ENCODE measurements at regions not wholly inside any gene's neighbourhood (a gene's known extent, or its start where the extent isn't known, plus 50 kb on each side); places are given as distances from the start of the nearest gene placed in this dataset.
"Not testable (repeated sequence)": the region's sequence is repeated elsewhere in the genome, so short reads cannot be mapped to it uniquely, and the experiment has no call there.

DNA sequence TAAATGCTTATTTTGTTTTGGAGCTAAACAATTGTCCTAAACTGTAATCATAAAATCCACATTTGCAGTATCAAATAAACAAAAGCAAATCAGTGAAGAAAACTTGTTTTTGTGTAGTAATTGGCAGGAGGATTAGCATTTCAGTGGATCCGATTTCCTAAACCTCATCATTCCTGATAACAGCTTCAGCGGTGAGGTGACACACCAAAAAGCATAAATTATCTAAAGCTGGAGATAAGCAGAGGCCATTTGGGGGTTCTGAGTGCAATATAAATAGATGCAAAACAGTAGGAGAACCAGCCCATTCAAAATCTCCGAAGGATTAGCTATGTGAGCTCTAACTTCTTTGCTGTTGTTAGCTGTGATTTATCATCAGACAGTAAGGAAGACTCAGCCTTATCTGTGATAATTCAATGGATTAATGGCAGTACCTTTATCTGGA lies 235.8 kb downstream of the EPHA7 start:
- H3K27me3 Mint-ChIP-seq: no peaks in the 10 kb centered on the region
- H3K4me1 Mint-ChIP-seq: no peaks in the 10 kb centered on the region
- ATAC-seq (no peak), DNase-seq (no peak)
- H3K4me3 Mint-ChIP-seq: no peak overlapping the region
- no peaks in the 10 kb centered on the region for H3K9me3 ChIP-seq (ENCODE audit: control insufficient read depth, low read length, poor library complexity, severe bottlenecking)
- H3K36me3 Mint-ChIP-seq (ENCODE audit: low read depth): no peaks in the 10 kb centered on the region
- H3K27ac Mint-ChIP-seq: no peak overlapping the region

- Mint-ChIP-seq H3K4me3 (no peak overlapping the region), H3K36me3 (ENCODE audit: low read depth) (no peaks in the 10 kb centered on the region), H3K4me1 (no peaks in the 10 kb centered on the region), H3K27me3 (no peaks in the 10 kb centered on the region), H3K27ac (no peak overlapping the region)
- ATAC-seq (no peak), DNase-seq (no peak)
- H3K9me3 ChIP-seq (ENCODE audit: control insufficient read depth, low read length, poor library complexity, severe bottlenecking): no peaks in the 10 kb centered on the region
Observed at GRCh38 chr6:93182938-93183479, 236.3 kb downstream of the EPHA7 start.

- no peaks in the 10 kb centered on the region for H3K4me1 Mint-ChIP-seq
- no peak overlapping the region for H3K27ac Mint-ChIP-seq
- no peak for DNase-seq
- no peaks in the 10 kb centered on the region for H3K27me3 Mint-ChIP-seq
- no peak overlapping the region for H3K4me3 Mint-ChIP-seq
- H3K9me3 ChIP-seq (ENCODE audit: control insufficient read depth, low read length, poor library complexity, severe bottlenecking): no peaks in the 10 kb centered on the region
- H3K36me3 Mint-ChIP-seq (ENCODE audit: low read depth): no peaks in the 10 kb centered on the region
- ATAC-seq: no peak
Observed at GRCh38 chr6:93177918-93178317, 241.4 kb downstream of the EPHA7 start.

GRCh38 chr6:93177438-93177837 lies 241.9 kb downstream of the EPHA7 start:
- H3K9me3 ChIP-seq (ENCODE audit: control insufficient read depth, low read length, poor library complexity, severe bottlenecking): no peaks in the 10 kb centered on the region
- no peaks in the 10 kb centered on the region for H3K36me3 Mint-ChIP-seq (ENCODE audit: low read depth)
- no peaks in the 10 kb centered on the region for H3K27me3 Mint-ChIP-seq
- no peak for DNase-seq
- H3K4me1 Mint-ChIP-seq: no peaks in the 10 kb centered on the region
- no peak overlapping the region for H3K4me3 Mint-ChIP-seq
- H3K27ac Mint-ChIP-seq: no peak overlapping the region
- no peak for ATAC-seq

- H3K36me3 Mint-ChIP-seq (ENCODE audit: low read depth): no peaks in the 10 kb centered on the region
- H3K4me3 Mint-ChIP-seq: no peak overlapping the region
- H3K27ac Mint-ChIP-seq: no peak overlapping the region
- ATAC-seq (no peak), DNase-seq (no peak)
- no peaks in the 10 kb centered on the region for H3K27me3 Mint-ChIP-seq
- H3K4me1 Mint-ChIP-seq: no peaks in the 10 kb centered on the region
- H3K9me3 ChIP-seq (ENCODE audit: control insufficient read depth, low read length, poor library complexity, severe bottlenecking): no peaks in the 10 kb centered on the region
Observed at GRCh38 chr6:93176070-93176469, 243.3 kb downstream of the EPHA7 start.

GRCh38 chr6:93173573-93173972 lies 245.8 kb downstream of the EPHA7 start:
- not testable (repeated sequence) for H3K9me3 ChIP-seq (ENCODE audit: control insufficient read depth, low read length, poor library complexity, severe bottlenecking); H3K27ac Mint-ChIP-seq; H3K27me3 Mint-ChIP-seq; DNase-seq; ATAC-seq; H3K4me1 Mint-ChIP-seq; H3K36me3 Mint-ChIP-seq (ENCODE audit: low read depth); H3K4me3 Mint-ChIP-seq

- Mint-ChIP-seq H3K36me3 (ENCODE audit: low read depth) (no peaks in the 10 kb centered on the region), H3K4me1 (no peaks in the 10 kb centered on the region), H3K27me3 (no peaks in the 10 kb centered on the region), H3K4me3 (no peak overlapping the region), H3K27ac (no peak overlapping the region)
- H3K9me3 ChIP-seq (ENCODE audit: control insufficient read depth, low read length, poor library complexity, severe bottlenecking): no peaks in the 10 kb centered on the region
- DNase-seq (no peak), ATAC-seq (no peak)
Observed at GRCh38 chr6:93165850-93166430, 253.4 kb downstream of the EPHA7 start.

DNA sequence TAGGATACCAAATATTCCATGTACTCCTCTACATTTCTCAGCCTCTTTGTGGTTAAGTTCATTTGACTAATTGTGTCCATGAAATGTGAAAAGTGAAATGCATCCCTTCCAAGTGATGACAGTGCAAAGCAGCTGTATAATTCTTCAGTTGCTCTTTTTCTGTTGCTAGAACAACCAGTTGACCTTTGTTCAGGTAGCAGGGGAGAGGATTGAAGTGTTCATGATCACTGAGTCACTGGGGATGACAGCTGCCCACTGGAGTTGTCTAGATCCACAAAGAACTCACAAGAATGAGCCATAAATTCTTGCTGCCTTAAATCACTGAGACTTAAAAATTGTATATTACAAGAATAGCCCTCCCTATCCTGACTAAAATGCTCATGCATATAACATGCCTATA lies 254.6 kb downstream of the EPHA7 start:
- Mint-ChIP-seq H3K27me3 (no peaks in the 10 kb centered on the region), H3K4me3 (no peak overlapping the region), H3K36me3 (ENCODE audit: low read depth) (no peaks in the 10 kb centered on the region), H3K4me1 (no peaks in the 10 kb centered on the region), H3K27ac (no peak overlapping the region)
- no peaks in the 10 kb centered on the region for H3K9me3 ChIP-seq (ENCODE audit: control insufficient read depth, low read length, poor library complexity, severe bottlenecking)
- ATAC-seq (no peak), DNase-seq (no peak)

- Mint-ChIP-seq H3K27ac (no peak overlapping the region), H3K36me3 (ENCODE audit: low read depth) (no peaks in the 10 kb centered on the region), H3K4me3 (no peak overlapping the region), H3K4me1 (no peaks in the 10 kb centered on the region), H3K27me3 (no peaks in the 10 kb centered on the region)
- DNase-seq: no peak
- no peak for ATAC-seq
- no peaks in the 10 kb centered on the region for H3K9me3 ChIP-seq (ENCODE audit: control insufficient read depth, low read length, poor library complexity, severe bottlenecking)
Observed at GRCh38 chr6:93163146-93163545, 256.2 kb downstream of the EPHA7 start.

DNA sequence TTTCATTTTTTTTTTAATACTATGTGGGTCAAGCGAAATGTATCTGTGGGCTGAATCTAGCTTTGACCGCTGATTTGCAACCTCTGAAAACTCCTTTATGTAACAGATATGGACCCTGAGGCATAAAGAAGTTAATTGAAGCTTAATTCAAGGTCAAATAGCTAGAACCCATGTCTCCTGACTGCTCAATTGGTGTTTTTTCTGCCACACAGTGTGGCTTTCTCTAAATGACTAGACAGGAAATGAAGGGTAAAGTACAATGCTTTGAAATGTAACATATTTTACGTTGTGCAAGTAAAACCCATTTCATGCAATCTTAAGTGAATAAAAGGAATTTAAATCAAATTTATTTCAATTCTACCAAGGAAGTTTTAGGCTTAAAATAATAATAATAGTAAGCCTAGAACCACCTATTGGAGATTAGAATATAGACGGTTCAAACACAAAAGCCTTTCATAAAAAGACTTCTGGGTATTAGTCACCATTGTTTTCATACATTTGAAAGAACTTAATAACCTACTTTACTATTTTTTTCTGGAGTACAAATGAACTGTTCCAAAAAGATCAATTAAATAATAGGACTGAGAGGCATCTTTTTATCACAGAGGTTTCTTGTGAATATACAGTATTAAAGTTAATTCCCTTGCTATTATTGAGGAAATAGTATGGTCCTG lies 279.8 kb downstream of the EPHA7 start:
- Mint-ChIP-seq H3K27ac (no peak overlapping the region), H3K4me1 (no peaks in the 10 kb centered on the region), H3K27me3 (no peaks in the 10 kb centered on the region), H3K4me3 (no peak overlapping the region), H3K36me3 (ENCODE audit: low read depth) (no peaks in the 10 kb centered on the region)
- no peaks in the 10 kb centered on the region for H3K9me3 ChIP-seq (ENCODE audit: control insufficient read depth, low read length, poor library complexity, severe bottlenecking)
- DNase-seq (no peak), ATAC-seq (no peak)

DNA sequence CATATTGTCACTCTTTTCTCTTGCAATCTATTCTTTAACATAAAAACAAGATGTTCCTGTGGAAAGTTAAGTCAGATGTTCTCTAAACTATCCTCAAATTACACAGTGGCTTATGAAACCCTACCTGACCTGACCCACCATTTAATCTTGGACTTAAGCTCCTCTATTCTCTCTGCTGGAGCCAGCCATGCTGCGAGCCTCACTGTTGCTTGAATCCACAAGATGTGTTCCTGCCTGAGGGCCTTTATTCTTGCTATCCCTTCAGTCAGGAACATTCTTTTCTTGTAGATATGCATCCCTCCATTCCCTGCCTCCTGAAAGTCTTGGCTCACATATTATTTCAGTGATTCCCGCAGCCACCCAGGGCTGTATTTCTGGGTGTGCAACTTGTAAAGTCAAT lies 283.2 kb downstream of the EPHA7 start:
- Mint-ChIP-seq H3K4me3 (no peak overlapping the region), H3K27me3 (no peaks in the 10 kb centered on the region), H3K4me1 (no peaks in the 10 kb centered on the region), H3K36me3 (ENCODE audit: low read depth) (no peaks in the 10 kb centered on the region), H3K27ac (no peak overlapping the region)
- DNase-seq: no peak
- ATAC-seq: no peak
- no peaks in the 10 kb centered on the region for H3K9me3 ChIP-seq (ENCODE audit: control insufficient read depth, low read length, poor library complexity, severe bottlenecking)

DNA sequence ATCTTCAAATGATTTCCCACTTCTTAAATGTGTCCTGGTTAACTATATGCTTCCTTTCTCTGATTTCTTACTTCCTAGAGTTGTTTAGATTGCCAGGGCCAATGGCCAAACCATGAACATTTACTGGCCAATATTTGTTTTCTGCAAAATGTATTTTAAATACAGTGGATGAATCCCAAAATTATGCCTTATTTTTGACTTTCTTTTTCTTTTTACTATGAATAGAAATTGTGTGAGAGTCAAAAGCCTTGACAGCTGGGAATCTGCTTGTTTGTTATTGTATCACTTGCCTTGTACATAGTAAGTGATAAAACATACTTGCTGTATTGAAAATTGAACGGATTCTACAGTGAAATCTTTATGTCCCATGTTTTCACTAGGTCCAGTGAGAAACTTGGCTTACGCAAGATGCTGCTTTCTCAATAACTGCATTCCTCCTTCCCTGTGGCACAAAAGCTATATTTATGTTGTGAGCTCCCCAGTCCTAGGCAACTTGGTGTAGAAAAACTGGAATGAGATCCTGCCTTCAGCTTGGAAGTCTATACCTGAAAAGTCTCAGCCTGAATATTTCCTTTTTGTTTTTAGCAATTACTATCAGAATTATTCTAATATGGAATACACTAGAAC lies 295.2 kb downstream of the EPHA7 start:
- H3K9me3 ChIP-seq (ENCODE audit: control insufficient read depth, low read length, poor library complexity, severe bottlenecking): no peaks in the 10 kb centered on the region
- Mint-ChIP-seq H3K27me3 (no peaks in the 10 kb centered on the region), H3K4me1 (no peaks in the 10 kb centered on the region), H3K4me3 (no peak overlapping the region), H3K36me3 (ENCODE audit: low read depth) (no peaks in the 10 kb centered on the region), H3K27ac (no peak overlapping the region)
- no peak for DNase-seq
- no peak for ATAC-seq

GRCh38 chr6:93123585-93123984 lies 295.8 kb downstream of the EPHA7 start:
- H3K36me3 Mint-ChIP-seq (ENCODE audit: low read depth): no peaks in the 10 kb centered on the region
- H3K9me3 ChIP-seq (ENCODE audit: control insufficient read depth, low read length, poor library complexity, severe bottlenecking): no peaks in the 10 kb centered on the region
- H3K4me1 Mint-ChIP-seq: no peaks in the 10 kb centered on the region
- DNase-seq (no peak), ATAC-seq (no peak)
- no peak overlapping the region for H3K27ac Mint-ChIP-seq
- no peaks in the 10 kb centered on the region for H3K27me3 Mint-ChIP-seq
- H3K4me3 Mint-ChIP-seq: no peak overlapping the region
